ENCODE measurements at regions not wholly inside any gene's neighbourhood (a gene's known extent, or its start where the extent isn't known, plus 50 kb on each side); places are given as distances from the start of the nearest gene placed in this dataset.

- Histone ChIP-seq H3K36me3 (ENCODE audit: control insufficient read depth, insufficient read depth, low read length) (no peaks in the 10 kb centered on the region), H3K4me3 (ENCODE audit: low read depth, low read length) (no peak overlapping the region), H3K27me3 (ENCODE audit: control insufficient read depth, insufficient read depth, low read length) (no peaks in the 10 kb centered on the region)
- FAIRE-seq (no peak), DNase-seq (ENCODE audit: low read depth) (no peak)
- TF ChIP-seq, protein P1, sequence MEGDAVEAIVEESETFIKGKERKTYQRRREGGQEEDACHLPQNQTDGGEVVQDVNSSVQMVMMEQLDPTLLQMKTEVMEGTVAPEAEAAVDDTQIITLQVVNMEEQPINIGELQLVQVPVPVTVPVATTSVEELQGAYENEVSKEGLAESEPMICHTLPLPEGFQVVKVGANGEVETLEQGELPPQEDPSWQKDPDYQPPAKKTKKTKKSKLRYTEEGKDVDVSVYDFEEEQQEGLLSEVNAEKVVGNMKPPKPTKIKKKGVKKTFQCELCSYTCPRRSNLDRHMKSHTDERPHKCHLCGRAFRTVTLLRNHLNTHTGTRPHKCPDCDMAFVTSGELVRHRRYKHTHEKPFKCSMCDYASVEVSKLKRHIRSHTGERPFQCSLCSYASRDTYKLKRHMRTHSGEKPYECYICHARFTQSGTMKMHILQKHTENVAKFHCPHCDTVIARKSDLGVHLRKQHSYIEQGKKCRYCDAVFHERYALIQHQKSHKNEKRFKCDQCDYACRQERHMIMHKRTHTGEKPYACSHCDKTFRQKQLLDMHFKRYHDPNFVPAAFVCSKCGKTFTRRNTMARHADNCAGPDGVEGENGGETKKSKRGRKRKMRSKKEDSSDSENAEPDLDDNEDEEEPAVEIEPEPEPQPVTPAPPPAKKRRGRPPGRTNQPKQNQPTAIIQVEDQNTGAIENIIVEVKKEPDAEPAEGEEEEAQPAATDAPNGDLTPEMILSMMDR (IDR thresholded peaks at IDR 0.05; ENCODE audit: insufficient read depth, low read length, severe bottlenecking): no peak
Observed at GRCh38 chr14:101502761-101503392, 58.4 kb upstream of the DIO3 start.

GRCh38 chr14:101503431-101504095 is 57.7 kb upstream of the DIO3 start:
- FAIRE-seq: no peak

DNA sequence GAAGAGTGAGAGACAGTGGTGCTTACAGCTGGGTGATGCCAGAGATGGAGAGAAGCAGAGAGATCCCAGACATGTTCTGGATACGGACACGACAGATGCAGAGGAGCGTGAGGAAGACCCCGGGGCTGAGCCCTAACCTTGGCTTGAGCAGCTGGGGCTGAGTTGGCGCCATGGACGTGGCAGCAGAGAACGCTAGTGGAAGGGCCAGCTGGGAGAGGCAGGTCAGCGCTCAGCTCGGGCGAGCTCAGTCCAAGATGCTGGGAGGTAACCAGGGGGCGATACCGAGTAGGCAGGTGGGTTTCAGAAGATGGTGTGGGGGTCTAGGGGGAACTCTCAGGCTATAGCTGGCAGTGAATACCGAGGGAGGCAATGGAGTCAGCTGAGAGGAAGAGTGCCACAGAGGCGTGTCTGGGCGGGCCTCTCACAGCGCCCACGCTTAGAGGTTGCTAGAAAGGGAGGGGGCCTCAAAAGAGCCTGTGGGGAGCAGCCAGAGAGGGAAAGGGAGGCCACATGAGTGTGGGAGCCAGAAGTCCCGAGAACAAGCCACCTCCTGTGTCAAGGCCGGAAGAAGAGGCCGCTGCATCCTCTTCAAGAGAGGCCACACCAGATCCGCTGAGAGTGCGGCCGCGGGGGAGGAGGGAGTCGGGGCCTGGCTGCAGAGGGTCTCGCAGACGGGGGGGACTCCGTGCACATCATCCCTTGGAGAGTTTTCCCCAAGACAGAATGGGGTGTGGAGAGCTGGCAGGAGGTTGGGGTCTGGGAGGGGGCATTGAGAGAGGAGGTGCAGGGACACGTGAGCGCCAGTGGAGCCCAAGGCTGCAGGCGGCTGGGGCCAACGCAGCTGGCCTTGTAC is 57.0 kb upstream of the DIO3 start:
- Histone ChIP-seq H3K27me3 (ENCODE audit: control insufficient read depth, insufficient read depth, low read length) (no peaks in the 10 kb centered on the region), H3K4me3 (ENCODE audit: low read depth, low read length) (no peak overlapping the region), H3K36me3 (ENCODE audit: control insufficient read depth, insufficient read depth, low read length) (no peaks in the 10 kb centered on the region)
- FAIRE-seq (no peak), DNase-seq (ENCODE audit: low read depth) (no peak)
- TF ChIP-seq, protein P1 (IDR thresholded peaks at IDR 0.05; ENCODE audit: insufficient read depth, low read length, severe bottlenecking): no peak

More at GRCh38 chr14:101503431-101504095, 57.7 kb upstream of the DIO3 start:
- DNase-seq (ENCODE audit: low read depth): no peak
- Histone ChIP-seq H3K36me3 (ENCODE audit: control insufficient read depth, insufficient read depth, low read length) (no peaks in the 10 kb centered on the region), H3K27me3 (ENCODE audit: control insufficient read depth, insufficient read depth, low read length) (no peaks in the 10 kb centered on the region), H3K4me3 (ENCODE audit: low read depth, low read length) (no peak overlapping the region)
- TF ChIP-seq, protein P1 (IDR thresholded peaks at IDR 0.05; ENCODE audit: insufficient read depth, low read length, severe bottlenecking): no peak

DNA sequence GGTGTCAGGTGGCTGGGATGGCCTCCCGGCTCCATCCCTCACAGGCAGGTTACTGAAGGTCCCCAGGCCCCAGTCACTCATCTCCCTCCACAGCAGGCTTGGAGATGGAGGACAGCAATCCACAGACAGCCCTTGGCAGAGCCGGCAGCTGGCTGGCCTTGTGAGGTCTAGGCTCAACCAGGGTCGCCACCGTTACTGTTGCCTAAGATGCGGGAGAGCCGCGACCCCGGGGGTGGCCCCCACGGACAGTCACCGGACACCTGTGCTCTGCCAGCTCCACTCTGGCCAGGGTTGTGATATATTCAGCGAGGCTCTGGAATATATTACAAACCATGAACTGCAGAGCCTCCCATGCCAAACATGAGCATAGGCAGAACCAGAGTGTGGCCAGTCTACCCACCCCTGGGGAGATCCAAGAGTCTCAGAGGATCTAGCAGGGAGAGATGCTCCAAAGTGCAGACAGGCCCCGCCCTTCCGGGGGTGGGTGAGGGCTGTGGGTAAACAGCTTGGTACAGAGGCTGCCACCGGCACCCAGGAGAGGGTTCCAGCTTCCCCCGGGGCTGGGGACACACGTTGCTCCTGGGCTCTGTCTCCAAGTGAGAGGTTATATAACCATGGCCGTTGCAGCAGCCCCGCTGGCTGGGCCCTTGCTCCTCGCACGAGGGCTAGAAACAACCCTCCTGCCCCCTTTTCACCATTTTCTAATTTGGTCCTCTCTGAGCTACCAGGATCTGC is 55.9 kb upstream of the DIO3 start:
- Histone ChIP-seq H3K27me3 (ENCODE audit: control insufficient read depth, insufficient read depth, low read length) (no peaks in the 10 kb centered on the region), H3K4me3 (ENCODE audit: low read depth, low read length) (no peak overlapping the region), H3K36me3 (ENCODE audit: control insufficient read depth, insufficient read depth, low read length) (no peaks in the 10 kb centered on the region)
- FAIRE-seq (no peak), DNase-seq (ENCODE audit: low read depth) (no peak)
- TF ChIP-seq, protein P1 (IDR thresholded peaks at IDR 0.05; ENCODE audit: insufficient read depth, low read length, severe bottlenecking): no peak

DNA sequence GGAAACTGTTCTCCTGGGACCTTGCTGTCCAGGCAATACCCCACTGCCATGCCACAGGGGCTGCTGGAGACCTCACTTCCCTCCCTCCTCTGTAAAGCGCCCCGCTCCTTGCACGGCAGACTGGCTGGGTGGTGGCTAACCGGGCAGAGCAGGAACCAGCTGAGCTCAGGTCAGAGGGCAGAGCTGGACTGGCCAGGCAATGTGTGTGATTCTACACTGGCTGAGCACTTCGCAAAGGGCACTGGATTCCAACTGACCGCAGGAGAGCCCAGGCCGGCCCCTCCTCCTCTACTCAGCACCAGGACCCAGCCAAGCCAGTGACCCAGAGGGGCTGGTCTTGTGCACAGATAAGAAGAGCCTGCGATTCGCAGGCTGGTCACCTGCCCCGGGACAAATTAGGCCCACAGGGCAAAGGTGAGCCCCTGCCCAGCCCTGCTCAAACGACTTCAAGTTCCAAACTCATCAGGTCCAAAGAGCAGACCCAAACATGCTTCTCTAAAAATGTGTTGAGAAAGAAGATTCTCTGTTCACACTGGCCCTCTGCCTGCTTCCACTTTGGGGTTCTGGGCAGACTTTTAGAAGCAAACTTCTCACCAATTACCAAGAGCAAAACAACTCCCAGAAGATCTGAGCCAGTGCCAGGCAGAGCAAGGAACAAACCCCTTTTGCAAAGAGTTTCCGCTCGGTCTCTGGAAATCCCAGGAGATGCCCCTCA is 54.9 kb upstream of the DIO3 start:
- FAIRE-seq: no peak
- no peaks in the 10 kb centered on the region for H3K27me3 ChIP-seq (ENCODE audit: control insufficient read depth, insufficient read depth, low read length)
- DNase-seq (ENCODE audit: low read depth): no peak
- H3K4me3 ChIP-seq (ENCODE audit: low read depth, low read length): no peak overlapping the region
- TF ChIP-seq, protein P1 (IDR thresholded peaks at IDR 0.05; ENCODE audit: insufficient read depth, low read length, severe bottlenecking): no peak
- no peaks in the 10 kb centered on the region for H3K36me3 ChIP-seq (ENCODE audit: control insufficient read depth, insufficient read depth, low read length)

All from bronchial epithelial cell (primary cell).